Right ventricle myocardium inferior (tissue), 1 donor: ENCODE measurements at regions not wholly inside any gene's neighbourhood (a gene's known extent, or its start where the extent isn't known, plus 50 kb on each side); places are given as distances from the start of the nearest gene placed in this dataset.

Experiments
- ATAC-seq: fragments of 200-7000 bp; cut with Tn5 transposase; one replicate; pipeline ENCODE4 v1.9.1; 2020; ENCODE audit warnings: mild to moderate bottlenecking, moderate library complexity
- DNase-seq: peaks from one replicate; pipeline ENCODE4 v3.0.0; 2021; ENCODE audit errors: missing footprints
- intact Hi-C: fragments of 100-400 bp; cut with DNase I; formaldehyde crosslinking; loops from one replicate; pipeline ENCODE4 v1.11.0; 2022
- donor health status: DM: no; HTN: yes; CAD: no; lungs with severe emphysema.

DNA sequence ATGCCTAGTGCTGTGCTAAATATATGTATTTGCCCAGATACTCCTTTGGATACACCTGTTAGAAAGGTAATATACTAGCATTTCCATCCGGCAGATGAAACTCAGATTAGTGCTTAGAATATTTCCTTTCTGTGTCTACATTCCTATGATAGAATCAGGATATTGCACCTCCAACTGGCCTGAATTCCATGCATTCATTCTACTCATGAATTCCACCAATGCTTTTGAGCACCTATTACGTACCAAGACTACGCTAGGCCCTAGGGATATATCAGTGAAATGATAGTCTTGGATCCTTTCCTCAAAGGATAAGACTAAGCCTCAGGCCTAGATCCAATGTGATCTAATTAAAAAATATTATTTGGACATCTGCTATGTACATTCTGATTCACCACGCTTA is 223.8 kb upstream of the SERP2 start:
- ATAC-seq = no peak
- intact Hi-C loops = loop anchor here (10.0 kb wide), 1 partner anchor 235 kb away; no protein-coding TSS in a partner anchor
- no peak for DNase-seq

DNA sequence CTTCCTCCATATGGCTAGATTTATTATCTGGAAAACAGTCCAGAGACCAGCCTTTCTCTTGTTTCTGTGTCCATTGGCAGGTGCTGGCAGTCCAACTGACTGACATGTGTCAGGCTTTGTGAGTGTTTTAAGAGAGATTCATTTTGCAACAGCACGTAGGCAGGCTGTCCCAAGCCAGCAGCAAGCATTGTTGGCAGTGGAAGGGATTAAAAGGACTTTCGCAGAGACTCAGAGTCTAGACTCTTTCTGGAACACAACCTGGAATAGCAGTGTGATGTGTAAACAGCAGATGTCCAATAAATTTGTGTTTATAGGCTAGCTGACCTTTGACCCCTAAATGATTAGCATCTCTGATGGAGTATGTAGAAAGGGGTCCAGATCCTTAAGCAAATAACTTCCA is 222.2 kb upstream of the SERP2 start:
- ATAC-seq = no peak
- no peak for DNase-seq
- intact Hi-C loops = no loop called here

DNA sequence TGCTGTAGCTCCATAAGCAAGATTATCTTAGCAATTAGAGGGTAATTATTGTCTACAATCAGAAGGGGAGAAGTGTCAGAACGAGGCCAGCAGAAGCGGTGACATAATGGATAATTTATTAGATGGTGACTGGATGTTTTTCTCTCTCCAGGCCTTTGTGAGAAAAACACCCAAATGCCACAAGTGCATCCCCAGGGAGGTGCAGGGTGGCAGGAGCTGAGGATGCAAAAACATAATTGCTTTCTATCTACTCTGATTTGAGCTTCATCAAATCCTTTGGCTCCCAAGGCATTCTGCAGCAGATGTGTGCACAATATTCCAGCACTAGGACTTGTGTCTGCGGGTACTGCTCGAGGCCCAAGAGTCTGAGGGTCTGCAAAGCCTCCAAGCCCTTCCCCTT is 220.1 kb upstream of the SERP2 start:
- DNase-seq = no peak
- intact Hi-C loops = no loop called here
- no peak for ATAC-seq

- intact Hi-C loops = no loop called here
- peak; percentile 74 for ATAC-seq
Observed at GRCh38 chr13:44155422-44156293, 218.0 kb upstream of the SERP2 start.

GRCh38 chr13:44156294-44156658 is 217.3 kb upstream of the SERP2 start:
- no peak for DNase-seq
- intact Hi-C loops = no loop called here
- ATAC-seq = no peak

More at GRCh38 chr13:44155422-44156293, 218.0 kb upstream of the SERP2 start:
- DNase-seq = peak; percentile 71

- DNase-seq = no peak
- no peak for ATAC-seq
- intact Hi-C loops = no loop called here
Observed at GRCh38 chr13:44157606-44158005, 216.0 kb upstream of the SERP2 start.

DNA sequence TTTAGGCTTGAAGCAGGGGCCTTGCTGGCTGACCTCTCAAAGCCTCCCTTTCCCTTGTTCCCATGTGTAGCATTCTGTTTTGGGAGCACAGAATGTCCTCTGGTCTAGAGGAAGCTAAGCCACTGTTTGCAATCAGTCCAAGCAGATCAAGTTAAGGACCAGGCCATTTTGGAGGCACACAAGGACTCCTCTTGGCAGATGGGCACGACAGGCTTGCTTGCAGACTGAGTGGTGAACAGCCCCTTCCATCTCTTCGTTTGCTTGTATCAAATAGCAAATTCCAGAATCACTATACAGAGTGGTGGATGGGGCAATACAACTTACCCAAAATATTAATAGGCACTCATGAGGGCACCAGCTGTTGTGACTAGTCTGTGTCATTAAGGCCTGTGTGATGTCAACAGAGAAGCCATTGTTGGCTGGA is 215.5 kb upstream of the SERP2 start:
- intact Hi-C loops = no loop called here
- DNase-seq (no peak), ATAC-seq (no peak)

DNA sequence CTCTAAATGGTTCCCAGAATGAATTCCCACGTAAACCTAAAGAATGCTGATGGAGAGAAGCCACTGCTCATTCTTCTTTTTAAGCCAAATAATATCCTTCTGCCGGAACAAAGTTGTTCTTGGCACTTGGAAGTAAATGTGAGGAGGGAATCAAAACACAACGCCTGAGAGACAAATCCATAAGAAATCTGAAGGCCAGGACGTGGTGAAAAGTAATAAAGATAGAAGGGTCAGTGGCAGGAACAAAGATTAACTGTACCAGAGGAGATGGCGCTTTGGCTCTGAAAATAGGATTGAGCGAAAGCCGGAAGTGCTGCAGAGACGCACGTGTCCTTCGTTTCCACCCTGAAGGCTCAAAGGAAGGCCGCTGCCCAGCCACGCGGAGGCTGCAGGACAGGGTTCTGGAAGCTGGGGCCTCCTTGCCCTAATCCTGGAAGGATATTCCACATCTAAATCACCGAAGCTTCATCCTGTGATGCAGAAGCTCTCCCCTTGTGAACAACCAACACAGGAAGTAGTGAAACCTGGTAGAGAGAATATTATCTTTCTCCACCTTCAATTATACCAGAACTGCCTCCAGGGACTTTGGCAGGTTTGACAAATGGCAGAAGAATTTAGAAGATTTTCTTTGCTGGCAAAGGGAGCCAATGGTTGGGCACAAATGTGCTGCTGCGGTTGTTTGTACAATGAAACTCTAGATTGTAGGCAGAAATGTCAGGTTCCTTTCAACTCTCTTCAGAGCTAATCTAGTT is 214.6 kb upstream of the SERP2 start:
- ATAC-seq = no peak
- intact Hi-C loops = no loop called here
- DNase-seq = no peak

- intact Hi-C loops = no loop called here
- no peak for DNase-seq
- ATAC-seq = no peak
Observed at GRCh38 chr13:44159633-44160279, 213.9 kb upstream of the SERP2 start.

GRCh38 chr13:44160591-44161191 is 212.9 kb upstream of the SERP2 start:
- peak; percentile 61 for ATAC-seq
- no peak for DNase-seq
- intact Hi-C loops = no loop called here

DNA sequence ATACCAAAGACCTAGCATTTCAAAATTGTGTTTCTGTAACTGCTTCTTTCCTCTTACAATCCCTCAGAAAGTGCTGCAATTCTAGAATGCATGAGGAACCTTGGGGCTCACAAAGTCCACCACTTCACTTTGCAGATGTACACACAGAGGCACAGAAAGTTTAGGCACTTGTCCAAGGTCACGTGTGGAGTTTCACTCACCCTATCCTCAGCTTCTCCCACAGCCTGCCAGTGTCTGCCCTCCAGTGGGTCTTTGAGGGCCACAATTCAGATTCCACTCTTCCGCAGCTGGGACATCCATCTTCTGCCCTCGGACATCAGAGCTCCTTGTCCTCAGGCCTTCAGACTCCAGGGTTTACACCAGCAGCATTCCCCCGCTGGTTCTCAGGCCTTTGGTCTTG is 210.5 kb upstream of the SERP2 start:
- intact Hi-C loops = no loop called here
- no peak for ATAC-seq
- no peak for DNase-seq

GRCh38 chr13:44165221-44165888 is 208.3 kb upstream of the SERP2 start:
- no peak for DNase-seq
- intact Hi-C loops = no loop called here
- no peak for ATAC-seq

DNA sequence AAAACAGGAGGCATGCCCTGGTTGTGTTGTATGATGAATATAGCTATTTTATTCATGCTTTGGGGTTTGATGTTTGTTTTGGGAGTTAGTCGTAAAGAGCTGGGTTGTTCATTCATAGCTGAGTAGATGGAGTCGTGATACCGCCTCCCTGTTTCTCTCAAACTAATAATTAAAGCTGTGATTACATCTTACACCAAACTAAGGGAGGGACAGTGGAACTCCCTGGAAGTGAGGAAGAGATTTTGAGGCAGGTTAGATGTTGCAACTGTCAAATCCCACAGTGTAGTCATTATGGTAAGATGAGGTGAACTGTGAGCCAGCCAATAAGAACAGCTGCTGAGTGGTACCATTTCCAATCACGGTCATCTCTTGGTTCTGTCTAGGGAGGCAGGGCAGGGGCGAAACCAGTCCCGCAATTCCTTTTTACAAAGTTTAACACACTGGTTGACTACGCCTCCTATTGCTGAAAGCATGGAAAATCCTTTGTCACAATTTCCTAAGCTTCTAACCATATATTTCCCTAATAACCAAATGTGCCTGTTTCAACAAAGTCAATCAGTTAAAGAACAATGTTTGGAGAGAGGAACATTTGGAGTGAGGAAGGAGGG is 207.6 kb upstream of the SERP2 start:
- ATAC-seq (no peak), DNase-seq (no peak)
- intact Hi-C loops = no loop called here

- no peak for ATAC-seq
- no peak for DNase-seq
- intact Hi-C loops = no loop called here
Observed at GRCh38 chr13:44169018-44169911, 204.4 kb upstream of the SERP2 start.

- no peak for ATAC-seq
- intact Hi-C loops = no loop called here
- DNase-seq = no peak
Observed at GRCh38 chr13:44170731-44171130, 202.9 kb upstream of the SERP2 start.

DNA sequence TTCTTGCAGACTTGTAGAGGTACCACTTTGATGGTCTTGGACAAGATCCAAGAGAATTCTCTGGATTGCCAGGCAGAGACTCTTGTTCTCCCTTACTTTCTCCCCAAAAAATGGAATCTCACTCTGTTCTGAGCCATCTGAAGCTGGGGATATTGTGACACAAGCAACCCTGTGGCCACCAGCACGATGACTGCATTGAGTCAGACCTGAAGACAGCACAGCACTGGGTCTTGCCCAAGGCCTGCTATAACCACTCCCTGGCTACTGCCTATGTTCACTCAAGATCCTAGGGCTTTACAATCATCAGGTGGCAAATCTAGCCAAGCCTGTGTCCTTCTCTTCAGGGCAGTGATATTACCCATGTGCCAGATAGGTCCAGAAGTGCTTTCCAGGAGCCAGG is 202.5 kb upstream of the SERP2 start:
- DNase-seq = no peak
- ATAC-seq = no peak
- intact Hi-C loops = no loop called here

GRCh38 chr13:44171861-44172260 is 201.8 kb upstream of the SERP2 start:
- ATAC-seq (no peak), DNase-seq (no peak)
- intact Hi-C loops = no loop called here
